IMR-90 (cell line): ENCODE measurements at regions not wholly inside any gene's neighbourhood (a gene's known extent, or its start where the extent isn't known, plus 50 kb on each side); places are given as distances from the start of the nearest gene placed in this dataset.
"Not testable (repeated sequence)": the region's sequence is repeated elsewhere in the genome, so short reads cannot be mapped to it uniquely, and the experiment has no call there.

Experiments used
- ATAC-seq: fragments of 200-7000 bp; cut with Tn5 transposase; 2 replicates; pipeline ENCODE4 v1.9.1; 2020; ENCODE audit warnings: low read depth, mild to moderate bottlenecking, moderate library complexity
- BruUV-seq: library from RNA; stranded (reverse); fragments of 400-500 nt; replicated peaks from 2 replicates; lab custom pipeline; 2021; lab: Mats Ljungman, UMichigan
- CTCF ChIA-PET: fragments of 300-600 bp; formaldehyde crosslinking; extraction: SDS; loops from one replicate; lab custom pipeline; 2021; ENCODE audit warnings: antibody characterized with exemption; lab: Yijun Ruan, JAX
- POLR2A ChIA-PET: fragments of 300-600 bp; sonication (Branson Sonifier 250); formaldehyde crosslinking; loops from one replicate; lab custom pipeline; 2022; ENCODE audit warnings: antibody characterized with exemption; ENCODE audit not compliant: unreplicated experiment; lab: Charles Lee
- DNase-seq: peaks from one replicate; pipeline ENCODE4 v3.0.0; 2013
- H2AFZ ChIP-seq: replicated peaks from 2 replicates; pipeline ENCODE3; 2013; ENCODE audit warnings: low read length, mild to moderate bottlenecking; ENCODE audit not compliant: poor library complexity
- H2AK5ac ChIP-seq: 2 replicates; pipeline ENCODE4 v1.6.1; 2013; ENCODE audit warnings: low read depth, low read length, inconsistent platforms
- H2AK9ac ChIP-seq: replicated peaks from 2 replicates; pipeline ENCODE3; 2013; ENCODE audit warnings: mild to moderate bottlenecking, low read depth, low read length, moderate library complexity; ENCODE audit not compliant: poor library complexity
- H2BK120ac ChIP-seq: 2 replicates; pipeline ENCODE4 v1.6.1; 2013; ENCODE audit warnings: low read depth, low read length, inconsistent platforms
- H2BK15ac ChIP-seq: 3 replicates; pipeline ENCODE4 v1.6.1; 2013; ENCODE audit warnings: low read depth, low read length, inconsistent platforms
- H2BK20ac ChIP-seq: 2 replicates; pipeline ENCODE4 v1.6.1; 2013; ENCODE audit warnings: low read depth, mild to moderate bottlenecking, inconsistent platforms, low read length, moderate library complexity
- H2BK5ac ChIP-seq: 2 replicates; pipeline ENCODE4 v1.6.1; 2013; ENCODE audit warnings: mild to moderate bottlenecking, low read depth, low read length, inconsistent platforms; ENCODE audit not compliant: poor library complexity, severe bottlenecking
- H3K14ac ChIP-seq: replicated peaks from 2 replicates; pipeline ENCODE4 v1.6.1; 2013; ENCODE audit warnings: low read depth, low read length, inconsistent platforms
- H3K18ac ChIP-seq: 2 replicates; pipeline ENCODE4 v1.6.1; 2013; ENCODE audit warnings: low read depth, low read length, control low read depth
- H3K23ac ChIP-seq: 2 replicates; pipeline ENCODE4 v1.6.1; 2013; ENCODE audit warnings: low read depth, low read length, inconsistent platforms
- H3K27ac ChIP-seq: 2 replicates; pipeline ENCODE4 v1.5.1; 2013; ENCODE audit warnings: mild to moderate bottlenecking, control low read depth, low read length; ENCODE audit not compliant: insufficient read depth
- H3K27me3 ChIP-seq: 2 replicates; pipeline ENCODE4 v1.6.1; 2013; ENCODE audit warnings: low read length; ENCODE audit not compliant: control insufficient read depth, insufficient read depth
- H3K36me3 ChIP-seq: 2 replicates; pipeline ENCODE4 v1.6.1; 2013; ENCODE audit warnings: low read length, mixed read lengths; ENCODE audit not compliant: control insufficient read depth, insufficient read depth
- H3K4ac ChIP-seq: 2 replicates; pipeline ENCODE4 v1.6.1; 2013; ENCODE audit warnings: low read depth, low read length, inconsistent platforms
- H3K4me1 ChIP-seq: 2 replicates; pipeline ENCODE4 v1.6.1; 2013; ENCODE audit warnings: low read length, mixed read lengths; ENCODE audit not compliant: control insufficient read depth, insufficient read depth
- H3K4me2 ChIP-seq: 2 replicates; pipeline ENCODE4 v1.6.1; 2013; ENCODE audit warnings: low read depth, mild to moderate bottlenecking, control low read depth, low read length, moderate library complexity
- H3K4me3 ChIP-seq: 2 replicates; pipeline ENCODE4 v1.5.1; 2013; ENCODE audit warnings: low read depth, mild to moderate bottlenecking, control low read depth, low read length, moderate library complexity; ENCODE audit not compliant: insufficient read depth
- H3K56ac ChIP-seq: 2 replicates; pipeline ENCODE4 v1.6.1; 2013; ENCODE audit warnings: low read length, inconsistent platforms; ENCODE audit not compliant: insufficient read depth; ENCODE audit errors: extremely low read depth
- H3K79me1 ChIP-seq, 2 experiments: 2 replicates each; pipeline ENCODE4 v1.6.1; 2013; ENCODE audit warnings: low read length in 2 of 2, inconsistent platforms in 1 of 2, low read depth in 1 of 2
- H3K9ac ChIP-seq: 2 replicates; pipeline ENCODE4 v1.6.1; 2013; ENCODE audit warnings: low read depth, low read length, control low read depth
- H3K9me1 ChIP-seq: 2 replicates; pipeline ENCODE4 v1.6.1; 2013; ENCODE audit warnings: low read length, inconsistent platforms; ENCODE audit not compliant: insufficient read depth
- H3K9me3 ChIP-seq: 2 replicates; pipeline ENCODE4 v1.6.1; 2013; ENCODE audit warnings: low read length; ENCODE audit not compliant: control insufficient read depth, insufficient read depth
- H4K20me1 ChIP-seq: 2 replicates; pipeline ENCODE4 v1.6.1; 2013; ENCODE audit warnings: low read length, inconsistent platforms; ENCODE audit not compliant: insufficient read depth
- H4K5ac ChIP-seq: 2 replicates; pipeline ENCODE4 v1.6.1; 2013; ENCODE audit warnings: mild to moderate bottlenecking, low read depth, low read length, control low read depth
- H4K8ac ChIP-seq, 2 experiments: 2 replicates each; pipeline ENCODE4 v1.6.1; 2013; ENCODE audit warnings: low read depth in 2 of 2, low read length in 2 of 2, control low read depth in 1 of 2, inconsistent platforms in 1 of 2
- H4K91ac ChIP-seq: 2 replicates; pipeline ENCODE4 v1.6.1; 2013; ENCODE audit warnings: low read depth, low read length, inconsistent platforms; ENCODE audit not compliant: insufficient read depth
- WGBS, 2 experiments: methylation state at CpG; one replicate each; pipeline versions ENCODE4 v1.1.5 to v1.1.7; 2013; ENCODE audit warnings: missing lambda C conversion rate in 2 of 2; ENCODE audit not compliant: insufficient read length in 1 of 2; ENCODE audit errors: extremely low coverage in 2 of 2; 5-methylcytosine and 5-hydroxymethylcytosine counted together
- dilution Hi-C: fragments of 300-500 bp; cut with HindIII; formaldehyde crosslinking; loops from one replicate; pipeline ENCODE4 v1.14.3; 2018; ENCODE audit warnings: low sequenced_read_pairs; ENCODE audit not compliant: unreplicated experiment
- in situ Hi-C: fragments of 300-500 bp; cut with MboI; formaldehyde crosslinking; loops from 3 replicates; pipeline ENCODE4 v1.14.3; 2019; ENCODE audit warnings: low sequenced_read_pairs, inconsistent platforms, mixed read lengths
- intact Hi-C: fragments of 100-400 bp; cut with micrococcal nuclease; formaldehyde crosslinking; loops from 2 replicates; pipeline ENCODE4 v1.10.0; 2022

- intact Hi-C loops, H3K9ac ChIP-seq, H2AK9ac ChIP-seq, H3K36me3 ChIP-seq, H3K4me3 ChIP-seq, H2AK5ac ChIP-seq, H3K4me1 ChIP-seq, H3K9me3 ChIP-seq, in situ Hi-C loops, H2AFZ ChIP-seq, H3K14ac ChIP-seq, H3K4ac ChIP-seq, BruUV-seq, H3K23ac ChIP-seq, H4K20me1 ChIP-seq, ATAC-seq, H2BK20ac ChIP-seq, H3K27me3 ChIP-seq, H4K8ac ChIP-seq, CTCF ChIA-PET, H3K56ac ChIP-seq, H2BK120ac ChIP-seq, H3K18ac ChIP-seq, H3K9me1 ChIP-seq, H4K91ac ChIP-seq, H3K4me2 ChIP-seq, dilution Hi-C loops, POLR2A ChIA-PET, H2BK5ac ChIP-seq, H3K27ac ChIP-seq, H4K5ac ChIP-seq, H3K79me1 ChIP-seq, DNase-seq, H2BK15ac ChIP-seq: not testable (repeated sequence)
- no CpG with 5 or more reads among the region's 8 CpGs for WGBS, 2 experiments
These were observed 72.7 kb upstream of the MTLN start for GRCh38 chr2:110285002-110285401.

GRCh38 chr2:110280804-110281203, 68.5 kb upstream of the MTLN start:
- H3K9ac ChIP-seq, H3K9me1 ChIP-seq, H4K20me1 ChIP-seq, ATAC-seq, DNase-seq, H3K4me3 ChIP-seq, H2BK15ac ChIP-seq, H3K56ac ChIP-seq, CTCF ChIA-PET, H4K91ac ChIP-seq, H3K27ac ChIP-seq, H2AK9ac ChIP-seq, H4K5ac ChIP-seq, H2BK5ac ChIP-seq, BruUV-seq, H2AK5ac ChIP-seq, in situ Hi-C loops, H3K23ac ChIP-seq, H3K9me3 ChIP-seq, intact Hi-C loops, H3K27me3 ChIP-seq, H2BK120ac ChIP-seq, POLR2A ChIA-PET, H4K8ac ChIP-seq, H3K4ac ChIP-seq, H3K4me1 ChIP-seq, H3K18ac ChIP-seq, H2BK20ac ChIP-seq, dilution Hi-C loops, H3K14ac ChIP-seq, H3K4me2 ChIP-seq, H2AFZ ChIP-seq, H3K79me1 ChIP-seq, H3K36me3 ChIP-seq: not testable (repeated sequence)
- WGBS, 2 experiments, result no CpG with 5 or more reads among the region's 4 CpGs
